ENCODE measurements at regions not wholly inside any gene's neighbourhood (a gene's known extent, or its start where the extent isn't known, plus 50 kb on each side); places are given as distances from the start of the nearest gene placed in this dataset.

DNA sequence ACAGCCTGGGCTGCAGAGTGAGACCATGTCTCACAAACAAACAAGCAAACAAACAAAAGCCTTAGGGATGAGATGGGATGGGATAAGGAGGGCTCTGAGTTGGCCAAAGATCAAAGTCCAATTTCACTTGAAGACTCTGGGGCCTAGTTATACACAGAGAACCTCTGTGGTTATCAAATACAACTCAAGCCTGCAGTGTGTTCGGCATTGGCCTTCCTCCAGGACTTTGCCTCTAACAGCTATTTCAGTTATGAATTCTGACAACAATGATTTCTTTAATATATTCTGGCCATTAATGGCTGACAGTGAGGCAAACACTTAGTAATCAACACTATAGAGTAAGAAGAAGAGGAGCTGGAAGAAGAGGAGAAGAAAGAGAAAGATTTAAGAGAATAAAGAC lies 171.1 kb downstream of the PDGFRA start:
- 0 out of 2 replicates have a peak, but pooled peaks cover 4% of the 10 kb centered on the region for H3K9me1 ChIP-seq (ENCODE audit: insufficient read depth, low read length)
- DNase-seq, result no peak
- no peak overlapping the region for H3K56ac ChIP-seq (ENCODE audit: extremely low read depth, insufficient read depth, low read length)
- WGBS, 2 experiments (ENCODE audit: extremely low coverage in 2 of 2, insufficient read length in 1 of 2), result no CpG with 5 or more reads among the region's 1 CpG
- peaks cover 3% of the 10 kb centered on the region; the same call in 1 of the 2 replicates for H3K27me3 ChIP-seq (ENCODE audit: control insufficient read depth, insufficient read depth, low read length)
- H3K4me3 ChIP-seq (ENCODE audit: insufficient read depth, low read depth, low read length), result no peak overlapping the region
- H4K8ac ChIP-seq (ENCODE audit: low read depth in 2 of 2, low read length in 2 of 2), result no peak overlapping the region
- peak overlapping the region; percentile 5 for H2AK9ac ChIP-seq (replicated peaks; ENCODE audit: low read depth, low read length, poor library complexity)
- H3K9ac ChIP-seq (ENCODE audit: low read depth, low read length), result no peak overlapping the region
- peak overlapping the region; percentile 36 for H3K4ac ChIP-seq (ENCODE audit: low read depth, low read length)
- H3K14ac ChIP-seq (replicated peaks; ENCODE audit: low read depth, low read length), result no peak overlapping the region
- TF ChIP-seq MAZ (IDR thresholded peaks at IDR 0.05; ENCODE audit: borderline replicate concordance, low read depth, low read length), result no peak
- no peak for TF ChIP-seq MAFK (IDR thresholded peaks at IDR 0.05; ENCODE audit: low read depth, low read length)
- TF ChIP-seq RAD21 (IDR thresholded peaks at IDR 0.05; ENCODE audit: low read length), result no peak
- TF ChIP-seq, protein P1, sequence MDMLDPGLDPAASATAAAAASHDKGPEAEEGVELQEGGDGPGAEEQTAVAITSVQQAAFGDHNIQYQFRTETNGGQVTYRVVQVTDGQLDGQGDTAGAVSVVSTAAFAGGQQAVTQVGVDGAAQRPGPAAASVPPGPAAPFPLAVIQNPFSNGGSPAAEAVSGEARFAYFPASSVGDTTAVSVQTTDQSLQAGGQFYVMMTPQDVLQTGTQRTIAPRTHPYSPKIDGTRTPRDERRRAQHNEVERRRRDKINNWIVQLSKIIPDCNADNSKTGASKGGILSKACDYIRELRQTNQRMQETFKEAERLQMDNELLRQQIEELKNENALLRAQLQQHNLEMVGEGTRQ (IDR thresholded peaks at IDR 0.05; ENCODE audit: low read depth, low read length), result no peak
- TF ChIP-seq BHLHE40 (IDR thresholded peaks at IDR 0.05; ENCODE audit: low read depth, low read length), result no peak
- no peak overlapping the region for H3K23ac ChIP-seq (ENCODE audit: low read depth, low read length)
- no peaks in the 10 kb centered on the region for H3K9me3 ChIP-seq (ENCODE audit: control insufficient read depth, insufficient read depth, low read length)
- dilution Hi-C loops (cut with HindIII; ENCODE audit: low sequenced_read_pairs, unreplicated experiment) (no loop called here), in situ Hi-C loops (cut with MboI; ENCODE audit: low sequenced_read_pairs) (no loop called here), intact Hi-C loops (cut with micrococcal nuclease) (no loop called here)
- no peak overlapping the region for H3K18ac ChIP-seq (ENCODE audit: low read depth, low read length)
- no peak overlapping the region for H4K5ac ChIP-seq (ENCODE audit: low read depth, low read length)
- ChIA-PET POLR2A (ENCODE audit: unreplicated experiment) (no interaction called here), CTCF (no interaction called here)
- BruUV-seq (replicated peaks), result no TSS peak
- H3K4me1 ChIP-seq (ENCODE audit: control insufficient read depth, insufficient read depth, low read length), result peaks cover 5% of the 10 kb centered on the region; the same call in 1 of the 2 replicates
- peak overlapping the region; percentile 43; the same call in 1 of the 2 replicates for H2AK5ac ChIP-seq (ENCODE audit: low read depth, low read length)
- no peak overlapping the region for H3K4me2 ChIP-seq (ENCODE audit: low read depth, low read length)
- H3K36me3 ChIP-seq (ENCODE audit: control insufficient read depth, insufficient read depth, low read length), result no peaks in the 10 kb centered on the region
- no peak overlapping the region for H2BK15ac ChIP-seq (ENCODE audit: low read depth, low read length)
- H2BK20ac ChIP-seq (ENCODE audit: low read depth, low read length), result peak overlapping the region; percentile 14; the same call in 1 of the 2 replicates
- H4K91ac ChIP-seq (ENCODE audit: insufficient read depth, low read depth, low read length), result no peak overlapping the region
- H3K79me1 ChIP-seq (ENCODE audit: low read depth in 1 of 2, low read length in 2 of 2), result no peaks in the 10 kb centered on the region
- H3K27ac ChIP-seq (ENCODE audit: insufficient read depth, low read length), result no peak overlapping the region
- no peak for ATAC-seq (ENCODE audit: low read depth)
- no peaks in the 10 kb centered on the region for H4K20me1 ChIP-seq (ENCODE audit: insufficient read depth, low read length)
- H2BK120ac ChIP-seq (ENCODE audit: low read depth, low read length), result peak overlapping the region; percentile 21
- no peak overlapping the region for H2BK5ac ChIP-seq (ENCODE audit: low read depth, low read length, poor library complexity, severe bottlenecking)
- H2AFZ ChIP-seq (replicated peaks; ENCODE audit: low read length, poor library complexity), result no peak overlapping the region

All from IMR-90 (cell line).